ENCODE measurements at regions not wholly inside any gene's neighbourhood (a gene's known extent, or its start where the extent isn't known, plus 50 kb on each side); places are given as distances from the start of the nearest gene placed in this dataset.

DNA sequence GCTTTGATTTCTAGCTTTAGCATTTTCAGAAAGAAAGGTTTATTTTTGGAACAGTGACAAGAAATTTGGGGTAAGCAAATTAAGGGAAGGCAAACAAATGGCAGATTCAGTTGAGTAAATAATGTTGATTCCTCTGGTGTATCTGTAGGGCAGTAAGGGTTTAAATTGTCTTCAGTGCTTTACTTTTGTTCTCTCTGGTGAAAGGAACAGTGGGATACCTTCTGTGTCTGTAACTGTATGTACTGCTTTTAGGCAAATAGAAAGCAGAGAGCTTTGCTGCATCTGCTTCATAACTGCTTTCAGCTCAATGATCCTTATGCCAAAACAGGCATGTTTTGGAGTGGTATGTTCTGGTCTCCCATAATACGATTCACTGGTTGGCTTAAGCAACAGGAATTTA is 932.1 kb upstream of the SLIT2 start:
- ChIA-PET POLR2A (no interaction called here), CTCF (no interaction called here)
- peaks cover 6% of the 10 kb centered on the region for H3K4me1 Mint-ChIP-seq (ENCODE audit: low read depth, unreplicated experiment)
- no peaks in the 10 kb centered on the region for H3K9me3 ChIP-seq
- no peaks in the 10 kb centered on the region for H3K27me3 ChIP-seq (replicated peaks; ENCODE audit: control insufficient read depth, insufficient read depth, low read length)
- no peaks in the 10 kb centered on the region for H3K36me3 ChIP-seq (ENCODE audit: control insufficient read depth, insufficient read depth, low read length)
- no TSS peak for BruUV-seq (replicated peaks)
- no peaks in the 10 kb centered on the region for H3K27me3 Mint-ChIP-seq (ENCODE audit: insufficient read depth, unreplicated experiment)
- no peak overlapping the region for H3K4me3 Mint-ChIP-seq (ENCODE audit: unreplicated experiment)
- DNase-seq = no peak
- H3K27ac Mint-ChIP-seq (ENCODE audit: unreplicated experiment) = no peak overlapping the region
- peaks cover 9% of the 10 kb centered on the region; the same call in 1 of the 2 replicates for H3K4me1 ChIP-seq
- H3K4me3 ChIP-seq (ENCODE audit: low read depth, low read length) = no peak overlapping the region
- H3K9me3 Mint-ChIP-seq (ENCODE audit: unreplicated experiment) = no peaks in the 10 kb centered on the region
- intact Hi-C loops (cut with micrococcal nuclease; ENCODE audit: unreplicated experiment) = no loop called here
- TF ChIP-seq, protein P1, sequence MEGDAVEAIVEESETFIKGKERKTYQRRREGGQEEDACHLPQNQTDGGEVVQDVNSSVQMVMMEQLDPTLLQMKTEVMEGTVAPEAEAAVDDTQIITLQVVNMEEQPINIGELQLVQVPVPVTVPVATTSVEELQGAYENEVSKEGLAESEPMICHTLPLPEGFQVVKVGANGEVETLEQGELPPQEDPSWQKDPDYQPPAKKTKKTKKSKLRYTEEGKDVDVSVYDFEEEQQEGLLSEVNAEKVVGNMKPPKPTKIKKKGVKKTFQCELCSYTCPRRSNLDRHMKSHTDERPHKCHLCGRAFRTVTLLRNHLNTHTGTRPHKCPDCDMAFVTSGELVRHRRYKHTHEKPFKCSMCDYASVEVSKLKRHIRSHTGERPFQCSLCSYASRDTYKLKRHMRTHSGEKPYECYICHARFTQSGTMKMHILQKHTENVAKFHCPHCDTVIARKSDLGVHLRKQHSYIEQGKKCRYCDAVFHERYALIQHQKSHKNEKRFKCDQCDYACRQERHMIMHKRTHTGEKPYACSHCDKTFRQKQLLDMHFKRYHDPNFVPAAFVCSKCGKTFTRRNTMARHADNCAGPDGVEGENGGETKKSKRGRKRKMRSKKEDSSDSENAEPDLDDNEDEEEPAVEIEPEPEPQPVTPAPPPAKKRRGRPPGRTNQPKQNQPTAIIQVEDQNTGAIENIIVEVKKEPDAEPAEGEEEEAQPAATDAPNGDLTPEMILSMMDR (IDR thresholded peaks at IDR 0.05; ENCODE audit: insufficient read depth in 1 of 2, low read depth in 1 of 2, low read length in 1 of 2, severe bottlenecking in 1 of 2, unreplicated experiment in 1 of 2) = no peak
- no peaks in the 10 kb centered on the region for H3K36me3 Mint-ChIP-seq (ENCODE audit: insufficient read depth, unreplicated experiment)

DNA sequence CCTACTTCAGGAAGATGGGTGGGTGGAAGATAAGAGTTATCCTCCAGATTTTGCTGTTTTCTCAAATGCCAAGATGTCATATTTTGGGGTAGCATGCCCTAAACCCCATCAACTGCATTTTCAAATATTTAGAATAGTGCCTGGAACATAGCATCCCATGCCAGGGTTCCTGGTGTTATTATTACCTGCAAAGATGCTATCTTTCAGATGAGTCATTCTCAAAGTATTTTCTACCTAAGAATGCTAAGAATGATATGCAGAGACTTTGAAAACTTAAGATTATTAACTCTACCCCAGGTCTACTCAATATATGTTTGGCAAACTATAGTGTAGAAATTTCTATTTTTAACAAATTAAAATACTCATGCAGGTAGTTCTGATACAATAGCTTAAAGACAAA is 934.3 kb upstream of the SLIT2 start:
- intact Hi-C loops (cut with micrococcal nuclease; ENCODE audit: unreplicated experiment) = no loop called here
- ChIA-PET POLR2A (no interaction called here), CTCF (no interaction called here)
- Histone ChIP-seq H3K27me3 (replicated peaks; ENCODE audit: control insufficient read depth, insufficient read depth, low read length) (no peaks in the 10 kb centered on the region), H3K9me3 (no peaks in the 10 kb centered on the region), H3K4me1 (peaks cover 9% of the 10 kb centered on the region; the same call in 1 of the 2 replicates), H3K36me3 (ENCODE audit: control insufficient read depth, insufficient read depth, low read length) (no peaks in the 10 kb centered on the region), H3K4me3 (ENCODE audit: low read depth, low read length) (no peak overlapping the region)
- Mint-ChIP-seq H3K27me3 (ENCODE audit: insufficient read depth, unreplicated experiment) (no peaks in the 10 kb centered on the region), H3K9me3 (ENCODE audit: unreplicated experiment) (no peaks in the 10 kb centered on the region), H3K4me1 (ENCODE audit: low read depth, unreplicated experiment) (peaks cover 6% of the 10 kb centered on the region), H3K27ac (ENCODE audit: unreplicated experiment) (no peak overlapping the region), H3K36me3 (ENCODE audit: insufficient read depth, unreplicated experiment) (no peaks in the 10 kb centered on the region), H3K4me3 (ENCODE audit: unreplicated experiment) (no peak overlapping the region)
- TF ChIP-seq, protein P1 (IDR thresholded peaks at IDR 0.05; ENCODE audit: insufficient read depth in 1 of 2, low read depth in 1 of 2, low read length in 1 of 2, severe bottlenecking in 1 of 2, unreplicated experiment in 1 of 2) = no peak
- BruUV-seq (replicated peaks) = no TSS peak
- DNase-seq = no peak

DNA sequence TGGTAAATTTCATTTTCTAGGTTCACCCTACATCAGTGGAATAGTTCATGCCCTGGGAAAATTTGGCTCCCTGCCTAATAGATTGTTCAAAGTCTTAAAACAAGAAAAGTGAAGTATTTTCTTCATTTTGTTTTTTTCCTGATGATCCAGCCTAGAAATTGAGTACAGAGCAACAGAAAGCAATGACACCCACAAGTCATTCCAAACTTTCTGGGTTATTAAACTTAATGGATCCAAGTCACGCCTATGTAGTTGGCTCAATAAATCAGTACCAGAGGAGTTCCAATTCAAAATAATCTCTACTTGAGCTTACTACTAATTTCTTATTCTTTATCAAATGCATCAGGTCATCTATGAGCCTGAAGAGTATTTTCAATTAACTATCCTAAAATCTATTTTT is 937.6 kb upstream of the SLIT2 start:
- H3K9me3 Mint-ChIP-seq (ENCODE audit: unreplicated experiment) = no peaks in the 10 kb centered on the region
- H3K9me3 ChIP-seq = no peaks in the 10 kb centered on the region
- CTCF ChIA-PET = no interaction called here

More for the DNA sequence above, 937.6 kb upstream of the SLIT2 start:
- no peak overlapping the region for H3K4me3 ChIP-seq (ENCODE audit: low read depth, low read length)
- Mint-ChIP-seq H3K4me3 (ENCODE audit: unreplicated experiment) (no peak overlapping the region), H3K27me3 (ENCODE audit: insufficient read depth, unreplicated experiment) (no peaks in the 10 kb centered on the region), H3K27ac (ENCODE audit: unreplicated experiment) (no peak overlapping the region), H3K36me3 (ENCODE audit: insufficient read depth, unreplicated experiment) (no peaks in the 10 kb centered on the region), H3K4me1 (ENCODE audit: low read depth, unreplicated experiment) (peaks cover 6% of the 10 kb centered on the region)
- H3K4me1 ChIP-seq = peaks cover 9% of the 10 kb centered on the region; the same call in 1 of the 2 replicates
- no peaks in the 10 kb centered on the region for H3K36me3 ChIP-seq (ENCODE audit: control insufficient read depth, insufficient read depth, low read length)
- H3K27me3 ChIP-seq (replicated peaks; ENCODE audit: control insufficient read depth, insufficient read depth, low read length) = no peaks in the 10 kb centered on the region
- TF ChIP-seq, protein P1 (IDR thresholded peaks at IDR 0.05; ENCODE audit: insufficient read depth in 1 of 2, low read depth in 1 of 2, low read length in 1 of 2, severe bottlenecking in 1 of 2, unreplicated experiment in 1 of 2) = no peak
- BruUV-seq (replicated peaks) = no TSS peak
- intact Hi-C loops (cut with micrococcal nuclease; ENCODE audit: unreplicated experiment) = no loop called here
- no peak for DNase-seq
- POLR2A ChIA-PET = no interaction called here

Data from Caco-2 (cell line).